Nucleus accumbens (tissue), 56 donors: ENCODE measurements at regions not wholly inside any gene's neighbourhood (a gene's known extent, or its start where the extent isn't known, plus 50 kb on each side); places are given as distances from the start of the nearest gene placed in this dataset.
"Not testable (repeated sequence)": the region's sequence is repeated elsewhere in the genome, so short reads cannot be mapped to it uniquely, and the experiment has no call there.

ENCODE experiments used
- DNase-seq, 56 donors: peaks; one replicate each; lab custom pipeline; 2025; lab: John Stamatoyannopoulos, UW

DNA sequence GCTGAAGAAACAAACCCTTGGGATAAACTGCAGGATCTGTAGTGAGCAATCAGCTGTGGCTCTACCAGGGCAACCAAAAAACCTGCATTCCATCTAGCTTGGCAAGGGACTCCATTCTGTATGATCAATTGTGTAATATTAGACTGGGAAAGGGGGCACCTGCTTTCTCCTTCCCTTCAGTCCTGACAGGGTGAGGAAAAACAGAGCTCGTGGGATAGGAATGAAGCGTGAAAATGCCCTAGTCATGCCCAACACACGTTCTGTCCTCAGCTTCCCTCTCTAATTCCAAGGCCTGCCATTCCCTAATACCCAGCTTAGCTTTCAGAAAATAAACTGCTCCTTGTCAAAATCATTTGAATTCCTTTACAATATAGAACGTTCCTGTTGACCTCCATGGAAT, 442.3 kb downstream of the PLPP3 start:
- no peak for DNase-seq

GRCh38 chr1:56135864-56136147, 443.6 kb downstream of the PLPP3 start:
- DNase-seq = no peak

DNA sequence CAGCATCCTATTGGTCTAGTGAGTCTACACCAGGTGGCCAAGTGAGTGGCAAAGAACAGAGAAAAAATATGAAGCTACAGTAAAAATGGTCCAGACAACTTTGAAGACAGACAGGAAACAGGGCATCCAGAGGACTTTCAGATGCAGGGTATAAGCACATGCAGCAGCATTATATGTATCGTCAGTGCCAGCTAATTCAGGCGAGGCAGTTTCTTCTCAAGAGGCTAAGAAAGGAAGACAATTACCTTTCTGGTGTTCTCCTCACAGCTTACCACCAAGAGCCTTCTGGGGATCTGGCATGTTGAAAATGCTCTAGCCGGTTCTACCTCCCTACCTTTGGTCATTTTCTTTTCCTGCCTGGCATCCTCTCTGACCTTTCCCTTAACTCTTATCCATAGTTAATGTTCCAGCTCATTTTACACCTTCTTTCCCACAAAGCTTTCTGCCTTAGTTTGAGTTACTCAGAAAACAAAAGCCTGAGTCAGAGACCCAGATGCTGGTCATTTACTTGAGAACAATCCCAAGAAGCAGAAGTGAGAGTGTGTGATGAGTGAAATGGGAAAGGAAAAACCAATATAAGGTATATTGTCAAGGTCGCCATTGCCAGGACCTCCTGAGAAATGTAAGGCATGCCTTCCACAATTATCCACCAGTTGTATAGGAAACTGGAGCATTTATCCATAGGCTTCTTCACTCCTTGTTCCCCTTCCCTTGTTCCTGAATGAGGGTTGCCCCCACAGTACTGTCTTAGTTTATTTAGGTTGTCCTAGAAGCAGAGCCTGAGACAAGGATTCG, 444.1 kb downstream of the PLPP3 start:
- DNase-seq = no peak

DNA sequence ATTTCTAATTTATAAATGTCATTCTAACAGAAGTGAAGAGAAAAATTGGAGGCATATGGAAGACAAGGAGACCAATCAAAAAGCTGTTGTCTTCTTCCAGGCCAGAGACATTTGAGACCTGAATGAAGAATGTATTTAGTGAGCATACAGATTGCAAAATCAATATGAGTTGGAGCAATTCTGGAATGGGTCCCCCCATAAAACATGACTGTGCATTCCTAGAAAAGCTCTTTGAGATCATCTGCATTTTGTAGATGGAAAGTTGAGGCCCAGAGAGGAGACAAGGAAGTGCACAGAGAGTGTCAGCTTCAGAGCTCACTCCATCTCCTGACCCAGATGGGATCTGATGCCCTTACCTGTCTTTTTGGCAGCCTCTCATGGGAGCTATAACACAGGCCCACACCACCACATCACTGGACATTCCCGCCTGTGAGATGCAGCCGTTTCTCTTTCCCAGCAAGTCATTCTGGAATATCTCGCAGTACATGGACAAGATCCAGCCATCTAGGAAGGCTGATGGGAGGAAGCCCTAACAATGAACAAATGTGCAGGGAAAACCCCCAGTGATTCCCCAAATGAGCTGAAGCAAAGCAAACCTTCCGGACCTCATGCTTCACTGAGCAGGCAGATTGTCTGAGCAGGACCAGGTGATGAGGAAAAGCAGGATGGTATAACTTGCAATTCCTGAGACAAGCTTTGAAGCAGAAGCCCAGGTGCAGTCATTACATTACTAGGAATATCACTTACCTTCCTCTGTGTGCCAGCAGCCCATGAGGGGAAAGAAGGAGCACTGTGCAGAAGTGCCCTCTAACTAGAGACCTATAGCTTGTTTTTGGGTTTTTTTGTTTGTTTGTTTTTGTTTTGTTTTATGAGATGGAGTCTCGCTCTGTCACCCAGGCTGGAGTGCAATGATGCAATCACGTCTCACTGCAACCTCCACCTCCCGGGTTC, 445.6 kb downstream of the PLPP3 start:
- no peak for DNase-seq

DNA sequence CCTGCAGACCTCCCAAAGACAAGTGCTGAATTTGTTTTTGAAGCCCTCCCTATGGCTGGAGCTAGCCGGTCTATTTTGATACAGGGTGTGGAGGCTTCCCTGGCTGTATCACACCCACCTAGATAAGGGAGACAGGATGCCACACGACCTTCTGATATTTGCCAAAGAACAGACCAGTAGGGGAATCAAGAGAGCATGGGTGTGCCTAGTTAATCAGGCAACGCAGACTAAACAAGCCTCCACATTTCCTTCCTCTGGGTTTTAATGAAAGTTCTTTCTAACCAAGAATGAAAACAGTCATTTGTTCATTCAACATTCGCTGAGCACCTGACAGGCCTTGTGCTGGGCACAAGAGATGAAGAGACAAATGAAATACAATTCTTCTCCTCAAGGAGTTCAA, 446.8 kb downstream of the PLPP3 start:
- DNase-seq = no peak

DNA sequence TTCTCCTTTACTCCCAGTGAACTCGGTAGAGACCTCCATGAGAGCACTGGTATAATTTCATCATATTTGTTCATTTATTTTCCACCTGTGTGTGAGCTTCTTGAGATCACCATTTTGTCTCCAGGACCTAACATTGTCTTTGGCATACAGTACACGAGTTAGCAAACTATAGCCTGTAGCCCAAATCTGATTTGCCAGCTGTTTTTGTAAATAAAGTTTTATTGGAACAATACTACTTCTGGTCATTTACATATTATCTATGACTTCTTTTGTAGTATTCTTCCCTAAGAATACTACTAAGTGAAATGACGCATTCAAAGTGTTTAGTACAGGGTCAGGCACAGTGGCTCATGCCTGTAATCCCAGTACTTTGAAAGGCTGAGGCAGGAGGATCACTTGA, 449.5 kb downstream of the PLPP3 start:
- no peak for DNase-seq

- no peak for DNase-seq
Observed at GRCh38 chr1:56125316-56125715, 454.0 kb downstream of the PLPP3 start.

DNA sequence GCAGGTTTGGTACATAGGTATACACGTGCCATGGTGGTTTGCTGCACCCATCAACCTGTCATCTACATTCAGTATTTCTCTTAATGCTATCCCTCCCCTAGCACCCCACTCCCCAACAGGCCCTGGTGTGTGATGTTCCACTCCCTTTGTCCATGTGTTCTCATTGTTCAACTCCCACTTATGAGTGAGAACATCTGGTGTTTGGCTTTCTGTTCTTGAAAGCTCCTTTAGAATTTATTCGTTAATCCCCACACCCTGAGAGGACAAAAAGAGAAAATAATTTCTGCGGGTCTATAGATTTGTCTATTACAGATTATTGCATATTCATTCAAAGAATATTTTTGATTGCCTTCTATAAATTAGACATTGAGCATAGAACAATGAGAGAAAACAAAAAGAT, 455.5 kb downstream of the PLPP3 start:
- DNase-seq = no peak

DNA sequence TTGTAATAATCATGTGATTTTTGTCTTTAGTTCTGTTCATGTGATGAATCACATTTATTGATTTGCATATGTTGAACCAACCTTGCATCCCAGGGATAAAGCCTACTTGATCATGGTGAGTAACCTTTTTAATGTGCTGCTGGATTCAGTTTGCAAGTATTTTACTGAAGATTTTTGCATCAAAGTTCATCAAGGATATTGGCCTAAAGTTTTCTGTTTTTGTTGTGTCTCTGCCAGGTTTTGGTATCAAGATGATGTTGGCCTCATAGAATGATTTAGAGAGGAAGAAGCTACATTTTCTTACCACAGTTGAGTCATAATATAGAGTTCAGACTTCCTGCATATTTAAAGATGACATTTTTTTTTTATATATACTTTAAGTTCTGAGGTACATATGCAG, 455.9 kb downstream of the PLPP3 start:
- no peak for DNase-seq

GRCh38 chr1:56120021-56120420, 459.3 kb downstream of the PLPP3 start:
- no peak for DNase-seq

GRCh38 chr1:56118676-56119075, 460.7 kb downstream of the PLPP3 start:
- DNase-seq = not testable (repeated sequence)

- no peak for DNase-seq
Observed at GRCh38 chr1:56115701-56116100, 463.7 kb downstream of the PLPP3 start.

- no peak for DNase-seq
Observed at GRCh38 chr1:56113679-56114078, 465.7 kb downstream of the PLPP3 start.

DNA sequence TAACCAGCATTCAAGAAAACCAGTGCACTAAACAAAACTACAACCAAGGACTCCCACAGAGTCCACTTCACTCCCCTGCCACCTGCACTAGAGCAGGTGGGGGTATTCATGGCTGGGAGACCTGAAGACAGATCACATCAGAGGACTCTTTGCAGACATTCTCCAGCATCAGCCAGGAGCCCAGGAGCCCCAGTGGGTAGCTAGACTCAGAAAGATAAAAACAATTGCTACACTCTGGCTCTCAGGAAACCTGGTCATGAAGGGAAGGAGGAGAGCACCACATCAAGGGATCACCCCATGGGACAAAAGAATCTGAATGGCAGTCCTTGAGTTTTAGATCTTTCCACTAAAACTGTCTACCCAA, 472.1 kb downstream of the PLPP3 start:
- no peak for DNase-seq

- DNase-seq = no peak
Observed at GRCh38 chr1:56106531-56107274, 472.7 kb downstream of the PLPP3 start.

- DNase-seq = no peak
Observed at GRCh38 chr1:56105397-56105796, 474.0 kb downstream of the PLPP3 start.

- DNase-seq = no peak
Observed at GRCh38 chr1:56099766-56100265, 479.5 kb downstream of the PLPP3 start.

DNA sequence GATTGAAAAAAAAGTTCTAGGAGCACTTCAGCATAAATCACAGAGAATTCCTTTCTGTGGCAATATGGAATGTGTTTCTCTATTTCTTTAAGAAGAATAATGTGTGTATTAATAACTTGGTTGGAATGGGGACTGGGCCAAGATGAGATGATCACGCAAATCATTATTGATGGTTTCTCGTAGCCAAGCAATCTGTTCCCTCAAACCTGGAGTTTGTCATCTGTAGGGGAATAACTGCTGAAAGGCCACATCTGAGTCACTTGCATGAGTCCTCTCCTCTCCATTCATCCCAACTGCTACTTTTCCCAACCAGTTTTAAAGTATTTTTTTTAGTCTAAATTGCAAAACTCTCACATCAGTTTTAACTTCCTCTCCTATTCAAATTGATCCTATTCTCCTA, 480.4 kb downstream of the PLPP3 start:
- DNase-seq = no peak

DNA sequence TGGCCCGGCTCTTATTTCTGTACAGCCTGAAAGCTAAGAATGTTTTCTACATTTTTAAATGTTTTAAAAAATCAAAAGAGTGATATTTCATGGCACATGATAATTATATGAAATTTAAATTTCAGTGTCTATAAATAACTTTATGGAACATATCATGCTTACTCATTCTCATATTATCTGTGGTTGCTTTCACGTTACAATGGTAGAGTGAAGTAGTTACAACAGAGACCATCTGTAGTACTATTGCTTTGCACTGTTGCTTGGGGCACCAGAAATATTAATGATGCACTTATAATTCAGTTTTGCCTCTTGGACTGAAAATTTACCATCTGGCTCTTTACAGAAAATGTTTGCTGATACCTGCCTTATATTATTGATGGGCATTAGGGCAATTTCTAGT, 481.6 kb downstream of the PLPP3 start:
- no peak for DNase-seq

DNA sequence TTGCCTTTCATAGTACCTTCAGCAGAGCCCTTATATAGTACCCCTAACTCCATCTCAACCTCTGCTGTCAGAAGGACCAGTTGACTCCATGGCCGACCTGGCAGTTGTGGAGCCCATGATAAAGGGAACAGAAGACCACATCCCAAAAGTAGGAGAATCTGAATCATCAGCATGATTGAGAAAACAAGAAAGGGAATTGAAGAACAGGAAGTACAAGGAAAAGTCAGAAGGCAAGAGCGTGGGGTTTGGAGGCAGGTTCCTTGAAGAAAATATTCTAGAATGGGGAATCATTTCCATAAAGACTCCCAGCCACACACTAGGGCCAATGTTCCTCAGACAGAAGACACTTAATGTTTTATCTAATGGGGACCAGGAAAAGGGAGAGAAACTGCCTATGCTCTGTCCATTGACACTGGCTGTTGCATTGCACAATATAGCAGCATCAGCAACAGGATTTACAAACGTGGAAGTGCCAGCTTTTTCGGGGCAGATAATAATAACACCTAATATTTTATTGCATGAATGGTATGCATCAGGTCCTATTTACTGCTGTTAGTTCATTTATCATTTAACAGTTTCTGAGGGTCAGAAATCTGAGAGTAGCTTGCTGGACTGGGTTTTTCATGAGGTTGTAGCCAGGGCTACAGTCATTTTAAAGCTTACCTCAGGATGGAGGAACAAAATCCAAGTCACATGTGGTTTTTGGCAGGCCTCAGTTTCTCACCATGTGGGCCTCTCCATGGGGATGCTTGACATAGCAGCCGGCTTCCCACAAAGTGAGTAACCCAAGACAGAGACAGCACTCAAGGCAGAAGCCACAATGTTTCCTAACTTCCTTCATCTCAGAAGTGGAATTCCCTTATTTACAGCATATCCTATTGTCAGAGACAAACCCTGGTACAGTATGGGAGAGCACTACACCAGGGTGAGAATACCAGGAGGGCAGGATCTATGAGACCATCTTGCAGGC, 483.4 kb downstream of the PLPP3 start:
- DNase-seq = no peak
